GM18861 (cell line): ENCODE measurements at regions not wholly inside any gene's neighbourhood (a gene's known extent, or its start where the extent isn't known, plus 50 kb on each side); places are given as distances from the start of the nearest gene placed in this dataset.
"Not testable (repeated sequence)": the region's sequence is repeated elsewhere in the genome, so short reads cannot be mapped to it uniquely, and the experiment has no call there.

Experiments used
- ATAC-seq: cut with Tn5 transposase; IDR thresholded peaks from one replicate; pipeline ENCODE4 v1.9.1; 2021; ENCODE audit not compliant: unreplicated experiment

GRCh38 chr21:23952269-23952668, 1655.0 kb downstream of the MRPL39 start:
- no peak for ATAC-seq

DNA sequence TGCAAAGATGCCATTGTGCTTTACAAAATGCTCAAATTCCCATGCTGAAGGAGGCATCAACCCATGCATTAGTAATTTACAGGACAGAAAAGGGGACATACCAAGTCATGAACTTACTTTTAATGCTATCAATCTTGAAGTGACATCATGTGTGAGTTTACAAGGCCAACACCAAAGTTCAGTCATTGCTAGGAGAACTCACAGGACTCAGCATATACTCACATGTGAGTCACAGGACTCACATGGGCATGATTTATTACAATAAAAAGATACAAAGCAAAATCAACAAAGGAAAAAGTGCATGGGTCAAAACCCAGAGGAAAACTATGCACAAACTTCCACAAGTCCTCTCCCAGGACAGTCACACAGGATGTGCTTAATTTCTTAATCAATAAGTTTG, 1656.0 kb downstream of the MRPL39 start:
- ATAC-seq, result no peak

DNA sequence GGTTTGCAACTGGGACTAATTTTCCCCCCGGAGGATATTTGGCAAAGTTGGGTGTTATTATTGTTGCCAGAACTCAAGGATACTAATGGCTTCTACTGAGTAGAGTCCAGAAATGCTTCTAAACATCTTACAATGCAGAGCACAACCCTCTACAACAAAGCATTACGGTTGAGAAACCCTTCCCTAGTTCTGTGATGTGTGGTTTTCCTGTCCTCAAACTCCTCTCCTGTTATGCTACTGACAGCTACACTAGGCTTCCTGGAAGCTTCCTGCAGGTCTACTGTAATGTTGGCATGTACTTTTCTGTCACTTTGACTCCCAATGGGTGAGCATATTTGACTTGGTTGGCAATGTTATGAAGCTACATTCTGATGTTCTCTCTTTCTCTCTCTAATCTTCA, 1656.9 kb downstream of the MRPL39 start:
- no peak for ATAC-seq

DNA sequence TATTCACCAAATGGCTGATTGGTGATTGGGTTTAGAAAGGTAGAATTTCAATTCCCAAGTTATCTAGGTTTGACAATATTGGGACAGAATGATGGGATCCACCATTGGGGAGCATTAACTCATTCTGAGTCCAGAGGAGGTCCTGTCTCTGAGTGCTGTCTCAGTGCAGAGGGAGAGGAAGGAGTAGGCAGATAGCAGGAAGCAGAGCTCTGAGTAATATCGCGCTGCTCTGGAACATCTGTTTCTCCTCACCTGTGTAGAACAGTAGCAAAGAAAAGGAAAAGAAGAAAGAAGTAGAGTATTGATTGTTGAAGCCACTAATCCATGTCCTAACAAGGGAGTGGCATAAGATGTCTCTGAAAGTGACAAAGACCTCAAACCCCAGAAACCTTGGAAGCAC, 1657.8 kb downstream of the MRPL39 start:
- no peak for ATAC-seq

DNA sequence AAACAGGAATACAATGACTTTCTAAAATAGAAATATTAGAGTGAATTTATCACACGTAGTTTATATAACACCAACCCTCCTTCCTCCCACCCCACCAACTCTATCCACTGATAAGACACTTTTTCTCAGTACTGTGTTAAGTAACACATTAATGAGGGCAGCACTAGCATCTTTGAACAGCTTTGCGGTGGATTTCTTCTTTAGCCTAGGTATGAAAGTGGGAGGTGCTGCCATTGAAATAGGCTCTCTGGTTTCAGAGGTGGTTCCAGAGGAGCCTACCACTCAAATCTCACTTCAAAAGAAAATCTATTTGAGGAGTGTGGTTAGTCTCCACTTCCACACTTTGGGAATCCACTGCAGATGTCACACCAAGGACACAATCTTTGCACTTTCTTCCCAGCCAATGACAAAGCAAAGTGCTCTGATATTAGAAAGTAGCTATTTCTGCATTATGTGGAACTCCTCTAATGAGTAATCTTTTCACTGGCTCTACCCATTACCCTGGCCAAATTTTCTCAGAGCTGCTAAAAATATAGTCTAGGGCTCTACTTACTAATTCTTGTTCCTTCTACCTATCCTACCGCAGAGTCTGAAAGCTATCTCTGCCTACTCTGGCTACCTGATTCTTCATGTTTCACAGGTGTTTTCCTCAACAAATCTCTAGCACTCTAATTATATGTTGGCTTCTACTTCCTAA, 1667.8 kb downstream of the MRPL39 start:
- no peak for ATAC-seq

- no peak for ATAC-seq
These were observed 1670.3 kb downstream of the MRPL39 start for GRCh38 chr21:23936991-23937390.

GRCh38 chr21:23936224-23936623, 1671.1 kb downstream of the MRPL39 start:
- ATAC-seq, result no peak

- ATAC-seq, result no peak
These were observed 1676.7 kb downstream of the MRPL39 start for GRCh38 chr21:23930565-23930964.

DNA sequence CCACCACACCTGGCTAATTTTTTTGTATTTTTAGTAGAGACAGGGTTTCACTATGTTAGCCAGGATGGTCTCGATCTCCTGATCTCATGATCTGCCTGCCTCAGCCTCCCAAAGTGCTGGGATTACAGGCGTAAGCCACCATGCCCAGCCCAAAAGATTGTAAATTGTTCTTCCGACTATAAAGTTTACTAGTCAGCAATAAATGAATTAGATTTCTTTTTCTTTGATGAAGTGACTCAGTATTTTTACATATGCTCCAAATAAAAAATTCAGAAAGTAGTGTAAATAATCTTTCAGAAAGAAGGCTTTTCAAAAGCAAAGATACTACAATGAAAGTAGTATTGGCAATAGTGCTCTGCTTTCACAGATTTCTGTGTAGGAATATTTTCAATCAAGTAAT, 1680.9 kb downstream of the MRPL39 start:
- ATAC-seq, result not testable (repeated sequence)

GRCh38 chr21:23921670-23922418, 1685.4 kb downstream of the MRPL39 start:
- no peak for ATAC-seq

GRCh38 chr21:23900727-23901126, 1706.6 kb downstream of the MRPL39 start:
- no peak for ATAC-seq

- ATAC-seq, result no peak
These were observed 1707.7 kb downstream of the MRPL39 start for GRCh38 chr21:23899561-23899960.

DNA sequence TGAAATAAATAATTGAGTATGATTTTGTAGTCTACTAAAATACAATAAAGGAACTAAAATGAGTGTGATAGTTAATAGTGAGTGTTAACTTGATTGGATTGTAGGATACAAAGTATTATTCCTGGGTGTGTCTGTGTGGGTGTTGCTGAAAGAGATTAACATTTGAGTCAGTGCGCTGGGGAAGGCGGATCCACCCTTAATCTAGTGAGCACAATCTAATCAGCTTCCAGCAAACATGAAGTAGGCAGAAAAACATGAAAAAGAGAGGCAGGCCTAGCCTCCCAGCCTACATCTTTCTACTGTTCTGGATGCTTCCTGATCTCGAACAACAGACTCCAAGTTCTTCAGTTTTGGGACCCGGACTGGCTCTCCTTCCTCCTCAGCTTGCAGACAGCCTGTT, 1716.6 kb downstream of the MRPL39 start:
- no peak for ATAC-seq

GRCh38 chr21:23887725-23888306, 1719.5 kb downstream of the MRPL39 start:
- ATAC-seq, result no peak

GRCh38 chr21:23886828-23887724, 1720.2 kb downstream of the MRPL39 start:
- no peak for ATAC-seq

DNA sequence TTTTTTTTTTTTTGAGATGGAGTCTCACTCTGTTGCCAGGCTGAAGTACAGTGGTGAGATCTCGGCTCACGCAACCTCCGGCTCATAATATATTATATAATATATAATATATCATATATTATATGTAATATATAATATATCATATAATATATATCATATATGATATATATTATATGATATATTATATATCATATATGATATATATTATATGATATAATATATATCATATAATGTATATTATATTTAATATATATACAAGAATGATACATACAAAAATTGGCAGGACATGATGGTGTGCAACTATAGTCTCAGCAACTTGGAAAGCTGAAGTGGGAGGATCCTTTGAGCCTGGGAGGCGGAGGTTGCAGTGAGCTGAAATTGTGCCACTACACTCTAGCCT, 1725.5 kb downstream of the MRPL39 start:
- no peak for ATAC-seq

- no peak for ATAC-seq
These were observed 1730.2 kb downstream of the MRPL39 start for GRCh38 chr21:23876925-23877558.

GRCh38 chr21:23874271-23874670, 1733.0 kb downstream of the MRPL39 start:
- no peak for ATAC-seq

DNA sequence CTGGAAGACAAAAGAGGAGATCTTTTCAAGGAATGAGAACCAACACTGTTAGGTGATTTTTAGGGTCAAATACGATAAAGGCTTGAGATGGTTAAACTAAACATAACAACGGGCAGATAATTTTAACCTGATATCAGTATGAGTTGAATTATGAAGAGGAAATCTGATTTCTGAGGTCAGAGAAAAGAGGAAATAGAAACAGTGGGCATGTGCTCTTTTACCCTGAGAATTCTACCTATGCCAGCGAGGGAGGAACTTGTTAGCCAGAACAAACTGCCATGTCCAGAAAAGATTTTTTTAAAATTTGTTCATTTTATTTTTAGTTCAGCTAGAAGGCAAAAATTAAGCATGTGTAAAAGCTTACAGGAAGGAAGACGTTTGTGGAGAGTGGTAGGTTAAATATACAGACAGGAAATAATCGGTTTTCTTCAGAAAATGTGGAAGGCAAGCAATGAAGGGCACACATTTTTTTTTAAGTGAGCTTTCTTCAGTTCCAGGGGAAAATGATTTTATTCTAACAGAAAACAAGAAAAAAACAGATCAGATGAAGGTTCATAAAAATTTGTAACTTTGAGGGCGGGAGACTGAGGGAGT, 1745.3 kb downstream of the MRPL39 start:
- ATAC-seq, result no peak

GRCh38 chr21:23858878-23859277, 1748.4 kb downstream of the MRPL39 start:
- no peak for ATAC-seq
